RPMI8226 (cell line): ENCODE measurements at regions not wholly inside any gene's neighbourhood (a gene's known extent, or its start where the extent isn't known, plus 50 kb on each side); places are given as distances from the start of the nearest gene placed in this dataset.
"Not testable (repeated sequence)": the region's sequence is repeated elsewhere in the genome, so short reads cannot be mapped to it uniquely, and the experiment has no call there.

Source experiments
- DNase-seq: peaks from one replicate; pipeline ENCODE4 v3.0.0-alpha.2; 2015

GRCh38 chr15:61393524-61393923, 164.4 kb upstream of the RORA start:
- DNase-seq = no peak

GRCh38 chr15:61390138-61390537, 161.0 kb upstream of the RORA start:
- DNase-seq = no peak

- no peak for DNase-seq
Observed at GRCh38 chr15:61389334-61390028, 160.4 kb upstream of the RORA start.

- DNase-seq = no peak
Observed at GRCh38 chr15:61387675-61388074, 158.6 kb upstream of the RORA start.

GRCh38 chr15:61383421-61383820, 154.3 kb upstream of the RORA start:
- no peak for DNase-seq

- no peak for DNase-seq
Observed at GRCh38 chr15:61382927-61383326, 153.8 kb upstream of the RORA start.

- DNase-seq = no peak
Observed at GRCh38 chr15:61381501-61381900, 152.4 kb upstream of the RORA start.

- DNase-seq = no peak
Observed at GRCh38 chr15:61380270-61380669, 151.2 kb upstream of the RORA start.

- no peak for DNase-seq
Observed at GRCh38 chr15:61379005-61379404, 149.9 kb upstream of the RORA start.

GRCh38 chr15:61376961-61377360, 147.9 kb upstream of the RORA start:
- DNase-seq = no peak

GRCh38 chr15:61376516-61376915, 147.4 kb upstream of the RORA start:
- no peak for DNase-seq

- no peak for DNase-seq
Observed at GRCh38 chr15:61374848-61375247, 145.7 kb upstream of the RORA start.

GRCh38 chr15:61367953-61368352, 138.9 kb upstream of the RORA start:
- no peak for DNase-seq

- no peak for DNase-seq
Observed at GRCh38 chr15:61364871-61365270, 135.8 kb upstream of the RORA start.

- not testable (repeated sequence) for DNase-seq
Observed at GRCh38 chr15:61362912-61363311, 133.8 kb upstream of the RORA start.

GRCh38 chr15:61344293-61344692, 115.2 kb upstream of the RORA start:
- DNase-seq = no peak

GRCh38 chr15:61342390-61342789, 113.3 kb upstream of the RORA start:
- DNase-seq = no peak

GRCh38 chr15:61339516-61339915, 110.4 kb upstream of the RORA start:
- DNase-seq = no peak

GRCh38 chr15:61337541-61337940, 108.4 kb upstream of the RORA start:
- no peak for DNase-seq

- DNase-seq = no peak
Observed at GRCh38 chr15:61336026-61336638, 107.0 kb upstream of the RORA start.

- not testable (repeated sequence) for DNase-seq
Observed at GRCh38 chr15:61334714-61335113, 105.6 kb upstream of the RORA start.

- no peak for DNase-seq
Observed at GRCh38 chr15:61331019-61331418, 101.9 kb upstream of the RORA start.

- no peak for DNase-seq
Observed at GRCh38 chr15:61327019-61327631, 98.0 kb upstream of the RORA start.

- DNase-seq = no peak
Observed at GRCh38 chr15:61319892-61320291, 90.8 kb upstream of the RORA start.
